Neural progenitor cell (in vitro differentiated cells): ENCODE measurements at regions not wholly inside any gene's neighbourhood (a gene's known extent, or its start where the extent isn't known, plus 50 kb on each side); places are given as distances from the start of the nearest gene placed in this dataset.

Experiments
- DNase-seq: peaks from one replicate; pipeline ENCODE4 v3.0.0-alpha.2; 2016; ENCODE audit warnings: low spot score
- H2AFZ ChIP-seq: fragments of 200-600 bp; sonication (generic); replicated peaks from 2 replicates; pipeline ENCODE4 v1.6.1; 2016; ENCODE audit warnings: antibody characterized with exemption
- H3F3A ChIP-seq: fragments of 200-600 bp; sonication (generic); 2 replicates; pipeline ENCODE4 v1.6.1; 2016; ENCODE audit warnings: antibody characterized with exemption, low read depth
- H3K27ac ChIP-seq: fragments of 200-600 bp; sonication (generic); 2 replicates; pipeline ENCODE4 v1.5.1; 2016; ENCODE audit warnings: mild to moderate bottlenecking
- H3K27me3 ChIP-seq: fragments of 200-600 bp; sonication (generic); 2 replicates; pipeline ENCODE4 v1.6.1; 2016; ENCODE audit warnings: mild to moderate bottlenecking, moderate library complexity
- H3K36me3 ChIP-seq: fragments of 200-600 bp; sonication (generic); 2 replicates; pipeline ENCODE4 v1.5.1; 2016
- H3K4me1 ChIP-seq: fragments of 200-600 bp; sonication (generic); 2 replicates; pipeline ENCODE4 v1.6.1; 2016; ENCODE audit warnings: mixed run types
- H3K4me2 ChIP-seq: fragments of 200-600 bp; sonication (generic); 2 replicates; pipeline ENCODE4 v1.6.1; 2016
- H3K4me3 ChIP-seq: fragments of 200-600 bp; sonication (generic); 2 replicates; pipeline ENCODE4 v1.5.1; 2016
- H3K79me2 ChIP-seq: fragments of 200-600 bp; sonication (generic); 2 replicates; pipeline ENCODE4 v1.6.1; 2016; ENCODE audit warnings: low read depth
- H3K9ac ChIP-seq: fragments of 200-600 bp; sonication (generic); 2 replicates; pipeline ENCODE4 v1.6.1; 2016
- H3K9me3 ChIP-seq: fragments of 200-600 bp; sonication (generic); 2 replicates; pipeline ENCODE4 v1.5.1; 2016; ENCODE audit warnings: low read depth
- H4K20me1 ChIP-seq: fragments of 200-600 bp; sonication (generic); 2 replicates; pipeline ENCODE4 v1.6.1; 2016; ENCODE audit warnings: low read depth
- H3K27ac Mint-ChIP-seq: 3 replicates; pipeline ENCODE4 v1.8.0; 2021; ENCODE audit warnings: mixed read lengths
- H3K27me3 Mint-ChIP-seq: 2 replicates; pipeline ENCODE4 v1.8.0; 2022; ENCODE audit warnings: low read depth, mild to moderate bottlenecking, inconsistent platforms, moderate library complexity, mixed read lengths; ENCODE audit not compliant: insufficient read depth
- H3K36me3 Mint-ChIP-seq: 3 replicates; pipeline ENCODE4 v1.8.0; 2021; ENCODE audit warnings: mixed read lengths
- H3K4me1 Mint-ChIP-seq: 3 replicates; pipeline ENCODE4 v1.8.0; 2021; ENCODE audit warnings: mixed read lengths
- H3K4me3 Mint-ChIP-seq: 3 replicates; pipeline ENCODE4 v1.8.0; 2021; ENCODE audit warnings: mild to moderate bottlenecking, moderate library complexity, mixed read lengths
- H3K9me3 Mint-ChIP-seq: 3 replicates; pipeline ENCODE4 v1.8.0; 2020; ENCODE audit warnings: mixed read lengths
- CTCF ChIP-seq: fragments of 200-600 bp; sonication (generic); IDR thresholded peaks from 2 replicates; pipeline ENCODE4 v1.5.1; 2017; ENCODE audit warnings: antibody characterized with exemption, mild to moderate bottlenecking
- EZH2 ChIP-seq: fragments of 200-600 bp; sonication (generic); IDR thresholded peaks from 2 replicates; pipeline ENCODE4 v1.6.1; 2017; ENCODE audit warnings: antibody characterized with exemption, mild to moderate bottlenecking, moderate library complexity
- EZH2phosphoT487 ChIP-seq: fragments of 200-600 bp; sonication (generic); IDR thresholded peaks from 2 replicates; pipeline ENCODE4 v1.6.1; 2017; ENCODE audit warnings: antibody characterized with exemption

- DNase-seq: no peak
- H3K9me3 ChIP-seq: no peaks in the 10 kb centered on the region
- H3K36me3 Mint-ChIP-seq: no peaks in the 10 kb centered on the region
- H3K4me3 Mint-ChIP-seq: no peak overlapping the region
- H3K4me1 ChIP-seq: peaks cover 5% of the 10 kb centered on the region
- no peaks in the 10 kb centered on the region for H3K27me3 ChIP-seq
- no peak for TF ChIP-seq EZH2phosphoT487
- no peak for TF ChIP-seq EZH2
- TF ChIP-seq CTCF: no peak
- H3K9me3 Mint-ChIP-seq: peaks cover 2% of the 10 kb centered on the region
- no peaks in the 10 kb centered on the region for H3K27me3 Mint-ChIP-seq
- H3K27ac ChIP-seq: no peak overlapping the region
- no peak overlapping the region for H3K9ac ChIP-seq
- no peak overlapping the region for H3K4me2 ChIP-seq
- peaks cover 7% of the 10 kb centered on the region for H3K4me1 Mint-ChIP-seq
- no peaks in the 10 kb centered on the region for H4K20me1 ChIP-seq
- no peaks in the 10 kb centered on the region for H3F3A ChIP-seq
- no peak overlapping the region for H3K27ac Mint-ChIP-seq
- H3K4me3 ChIP-seq: no peak overlapping the region
- H3K36me3 ChIP-seq: no peaks in the 10 kb centered on the region
- no peak overlapping the region for H2AFZ ChIP-seq
- H3K79me2 ChIP-seq: no peaks in the 10 kb centered on the region
Observed at GRCh38 chr2:226352941-226353560, 446.6 kb downstream of the IRS1 start.

GRCh38 chr2:226351711-226352110, 447.9 kb downstream of the IRS1 start:
- TF ChIP-seq EZH2phosphoT487 (no peak), CTCF (no peak), EZH2 (no peak)
- no peak overlapping the region for H3K4me2 ChIP-seq
- no peak overlapping the region for H3K4me3 Mint-ChIP-seq
- H3F3A ChIP-seq: no peaks in the 10 kb centered on the region
- no peak overlapping the region for H3K4me3 ChIP-seq
- no peaks in the 10 kb centered on the region for H3K36me3 Mint-ChIP-seq
- peaks cover 2% of the 10 kb centered on the region for H3K9me3 Mint-ChIP-seq
- H2AFZ ChIP-seq: no peak overlapping the region
- no peak overlapping the region for H3K27ac ChIP-seq
- no peaks in the 10 kb centered on the region for H4K20me1 ChIP-seq
- DNase-seq: no peak
- H3K9ac ChIP-seq: no peak overlapping the region
- H3K27me3 Mint-ChIP-seq: no peaks in the 10 kb centered on the region
- no peaks in the 10 kb centered on the region for H3K9me3 ChIP-seq
- no peaks in the 10 kb centered on the region for H3K36me3 ChIP-seq
- no peaks in the 10 kb centered on the region for H3K27me3 ChIP-seq
- no peaks in the 10 kb centered on the region for H3K79me2 ChIP-seq
- H3K4me1 ChIP-seq: no peaks in the 10 kb centered on the region
- H3K4me1 Mint-ChIP-seq: no peaks in the 10 kb centered on the region
- H3K27ac Mint-ChIP-seq: no peak overlapping the region

GRCh38 chr2:226339616-226340015, 460.0 kb downstream of the IRS1 start:
- no peaks in the 10 kb centered on the region for H3K9me3 Mint-ChIP-seq
- no peak overlapping the region for H3K9ac ChIP-seq
- peaks cover 2% of the 10 kb centered on the region for H3K27me3 Mint-ChIP-seq
- H3K4me1 Mint-ChIP-seq: no peaks in the 10 kb centered on the region
- H3K27ac ChIP-seq: no peak overlapping the region
- H2AFZ ChIP-seq: no peak overlapping the region
- no peaks in the 10 kb centered on the region for H3K27me3 ChIP-seq
- no peak overlapping the region for H3K4me3 Mint-ChIP-seq
- no peak for DNase-seq
- H3K36me3 Mint-ChIP-seq: no peaks in the 10 kb centered on the region
- no peak overlapping the region for H3K27ac Mint-ChIP-seq
- H3K36me3 ChIP-seq: no peaks in the 10 kb centered on the region
- H4K20me1 ChIP-seq: no peaks in the 10 kb centered on the region
- no peaks in the 10 kb centered on the region for H3F3A ChIP-seq
- no peak overlapping the region for H3K4me3 ChIP-seq
- H3K4me2 ChIP-seq: no peak overlapping the region
- no peaks in the 10 kb centered on the region for H3K9me3 ChIP-seq
- TF ChIP-seq EZH2 (no peak), CTCF (no peak)
- no peaks in the 10 kb centered on the region for H3K4me1 ChIP-seq
- no peaks in the 10 kb centered on the region for H3K79me2 ChIP-seq
